ENCODE measurements at regions not wholly inside any gene's neighbourhood (a gene's known extent, or its start where the extent isn't known, plus 50 kb on each side); places are given as distances from the start of the nearest gene placed in this dataset.

GRCh38 chr3:110314512-110315114 lies 757.0 kb upstream of the NECTIN3 start:
- TF ChIP-seq CTCF (conservative IDR thresholded peaks at IDR 0.05; ENCODE audit: low read depth, low read length) (peak; percentile 90), EZH2phosphoT487 (IDR thresholded peaks at IDR 0.05; ENCODE audit: borderline replicate concordance, low read length) (no peak), EZH2 (IDR thresholded peaks at IDR 0.05; ENCODE audit: low read length, unreplicated experiment) (no peak)

Data from PC-3 (cell line).